HCT116 (cell line): ENCODE measurements at regions not wholly inside any gene's neighbourhood (a gene's known extent, or its start where the extent isn't known, plus 50 kb on each side); places are given as distances from the start of the nearest gene placed in this dataset.

Experiments
- CEBPB ChIP-seq: IDR thresholded peaks from 2 replicates; pipeline ENCODE4 v1.6.1; 2012; ENCODE audit warnings: low read depth
- CTCF ChIP-seq, 3 experiments: fragments of 200-600 bp in 1 of 3; sonication (generic) in 1 of 3; IDR thresholded peaks in 2 of 3; conservative IDR thresholded peaks in 1 of 3; 2 replicates each; pipeline ENCODE4 v1.5.1; 2012 to 2017; ENCODE audit warnings: low read depth in 2 of 3, low read length in 2 of 3, antibody characterized with exemption in 1 of 3, borderline replicate concordance in 1 of 3, control low read depth in 1 of 3, mild to moderate bottlenecking in 1 of 3, mixed read lengths in 1 of 3, mixed run types in 1 of 3, moderate library complexity in 1 of 3; ENCODE audit not compliant: insufficient read depth in 1 of 3
- EZH2 ChIP-seq: fragments of 200-600 bp; sonication (generic); IDR thresholded peaks from 2 replicates; pipeline ENCODE4 v1.6.1; 2017; ENCODE audit warnings: antibody characterized with exemption, mixed run types
- POLR2A ChIP-seq: IDR thresholded peaks from 2 replicates; pipeline ENCODE4 v1.7.0; 2011; ENCODE audit warnings: borderline replicate concordance; ENCODE audit not compliant: insufficient read depth, insufficient read length; ENCODE audit errors: extremely low read depth
- SIN3A ChIP-seq: IDR thresholded peaks from 2 replicates; pipeline ENCODE4 v1.6.1; 2012; ENCODE audit warnings: low read depth
- ZNF274 ChIP-seq: fragments of 200-500 bp; sonication (Bioruptor generic); IDR thresholded peaks from 2 replicates; pipeline ENCODE4 v1.6.1; 2014; ENCODE audit warnings: mild to moderate bottlenecking, low read depth, low read length, inconsistent platforms

- TF ChIP-seq EZH2: no peak
- no peak for TF ChIP-seq POLR2A
- no peak for TF ChIP-seq CTCF (IDR thresholded peaks at IDR 0.05 in 2 of 3, conservative IDR thresholded peaks at IDR 0.05 in 1 of 3; ENCODE audit: borderline replicate concordance in 1 of 3, insufficient read depth in 1 of 3, low read depth in 2 of 3, low read length in 2 of 3)
- no peak for TF ChIP-seq ZNF274
- no peak for TF ChIP-seq SIN3A
- no peak for TF ChIP-seq CEBPB
Measured at GRCh38 chr10:3935141-3935540, 150.1 kb upstream of the KLF6 start.
